ENCODE measurements at regions not wholly inside any gene's neighbourhood (a gene's known extent, or its start where the extent isn't known, plus 50 kb on each side); places are given as distances from the start of the nearest gene placed in this dataset.

DNA sequence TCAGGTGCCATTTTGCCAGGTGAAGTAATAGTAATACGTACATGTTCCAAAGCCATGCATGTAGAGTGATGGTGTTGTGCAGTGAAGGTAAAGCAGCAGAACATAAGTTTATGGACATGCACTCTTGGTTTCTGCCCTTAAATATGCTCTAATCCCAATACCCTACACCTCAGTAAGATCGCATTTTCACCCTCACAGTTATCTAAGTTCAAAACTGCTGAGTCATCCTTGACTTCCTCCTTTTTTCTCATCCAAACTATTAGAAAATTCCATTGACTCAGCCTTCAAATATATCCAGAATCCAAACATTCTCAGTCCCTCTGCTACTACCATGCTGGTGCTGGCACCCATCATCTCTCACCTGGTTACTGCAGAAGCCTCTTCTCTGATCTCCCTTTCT lies 652.9 kb upstream of the IGFBP7 start:
- CTCF ChIA-PET = no interaction called here
- Histone ChIP-seq H3K4me3 (ENCODE audit: low read depth, low read length) (no peak overlapping the region), H3K36me3 (ENCODE audit: control insufficient read depth in 2 of 2, insufficient read depth in 1 of 2, low read length in 2 of 2) (no peaks in the 10 kb centered on the region), H3K9me3 (ENCODE audit: control insufficient read depth, insufficient read depth, low read depth, low read length) (no peaks in the 10 kb centered on the region), H3K4me1 (ENCODE audit: control insufficient read depth, insufficient read depth, low read length) (no peaks in the 10 kb centered on the region), H3K27ac (ENCODE audit: extremely low read depth, low read depth, low read length) (no peak overlapping the region)
- POLR2A ChIA-PET = no interaction called here
- no peak for TF ChIP-seq CTCF (tag by site-specific recombination; IDR thresholded peaks at IDR 0.05)
- TF ChIP-seq, protein P1, sequence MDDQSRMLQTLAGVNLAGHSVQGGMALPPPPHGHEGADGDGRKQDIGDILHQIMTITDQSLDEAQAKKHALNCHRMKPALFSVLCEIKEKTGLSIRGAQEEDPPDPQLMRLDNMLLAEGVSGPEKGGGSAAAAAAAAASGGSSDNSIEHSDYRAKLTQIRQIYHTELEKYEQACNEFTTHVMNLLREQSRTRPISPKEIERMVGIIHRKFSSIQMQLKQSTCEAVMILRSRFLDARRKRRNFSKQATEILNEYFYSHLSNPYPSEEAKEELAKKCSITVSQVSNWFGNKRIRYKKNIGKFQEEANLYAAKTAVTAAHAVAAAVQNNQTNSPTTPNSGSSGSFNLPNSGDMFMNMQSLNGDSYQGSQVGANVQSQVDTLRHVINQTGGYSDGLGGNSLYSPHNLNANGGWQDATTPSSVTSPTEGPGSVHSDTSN (CRISPR knock-in tag; IDR thresholded peaks at IDR 0.05) = no peak
- TF ChIP-seq ZNF626 (tag by site-specific recombination; IDR thresholded peaks at IDR 0.05) = no peak
- TF ChIP-seq TCF7L2 (IDR thresholded peaks at IDR 0.05; ENCODE audit: borderline replicate concordance, low read depth, low read length) = no peak
- TF ChIP-seq, protein P2, sequence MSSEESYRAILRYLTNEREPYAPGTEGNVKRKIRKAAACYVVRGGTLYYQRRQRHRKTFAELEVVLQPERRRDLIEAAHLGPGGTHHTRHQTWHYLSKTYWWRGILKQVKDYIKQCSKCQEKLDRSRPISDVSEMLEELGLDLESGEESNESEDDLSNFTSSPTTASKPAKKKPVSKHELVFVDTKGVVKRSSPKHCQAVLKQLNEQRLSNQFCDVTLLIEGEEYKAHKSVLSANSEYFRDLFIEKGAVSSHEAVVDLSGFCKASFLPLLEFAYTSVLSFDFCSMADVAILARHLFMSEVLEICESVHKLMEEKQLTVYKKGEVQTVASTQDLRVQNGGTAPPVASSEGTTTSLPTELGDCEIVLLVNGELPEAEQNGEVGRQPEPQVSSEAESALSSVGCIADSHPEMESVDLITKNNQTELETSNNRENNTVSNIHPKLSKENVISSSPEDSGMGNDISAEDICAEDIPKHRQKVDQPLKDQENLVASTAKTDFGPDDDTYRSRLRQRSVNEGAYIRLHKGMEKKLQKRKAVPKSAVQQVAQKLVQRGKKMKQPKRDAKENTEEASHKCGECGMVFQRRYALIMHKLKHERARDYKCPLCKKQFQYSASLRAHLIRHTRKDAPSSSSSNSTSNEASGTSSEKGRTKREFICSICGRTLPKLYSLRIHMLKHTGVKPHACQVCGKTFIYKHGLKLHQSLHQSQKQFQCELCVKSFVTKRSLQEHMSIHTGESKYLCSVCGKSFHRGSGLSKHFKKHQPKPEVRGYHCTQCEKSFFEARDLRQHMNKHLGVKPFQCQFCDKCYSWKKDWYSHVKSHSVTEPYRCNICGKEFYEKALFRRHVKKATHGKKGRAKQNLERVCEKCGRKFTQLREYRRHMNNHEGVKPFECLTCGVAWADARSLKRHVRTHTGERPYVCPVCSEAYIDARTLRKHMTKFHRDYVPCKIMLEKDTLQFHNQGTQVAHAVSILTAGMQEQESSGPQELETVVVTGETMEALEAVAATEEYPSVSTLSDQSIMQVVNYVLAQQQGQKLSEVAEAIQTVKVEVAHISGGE (tag by site-specific recombination; conservative IDR thresholded peaks at IDR 0.05; ENCODE audit: low read depth) = no peak
- no peak for TF ChIP-seq ZFHX2 (tag by site-specific recombination; conservative IDR thresholded peaks at IDR 0.05)

DNA sequence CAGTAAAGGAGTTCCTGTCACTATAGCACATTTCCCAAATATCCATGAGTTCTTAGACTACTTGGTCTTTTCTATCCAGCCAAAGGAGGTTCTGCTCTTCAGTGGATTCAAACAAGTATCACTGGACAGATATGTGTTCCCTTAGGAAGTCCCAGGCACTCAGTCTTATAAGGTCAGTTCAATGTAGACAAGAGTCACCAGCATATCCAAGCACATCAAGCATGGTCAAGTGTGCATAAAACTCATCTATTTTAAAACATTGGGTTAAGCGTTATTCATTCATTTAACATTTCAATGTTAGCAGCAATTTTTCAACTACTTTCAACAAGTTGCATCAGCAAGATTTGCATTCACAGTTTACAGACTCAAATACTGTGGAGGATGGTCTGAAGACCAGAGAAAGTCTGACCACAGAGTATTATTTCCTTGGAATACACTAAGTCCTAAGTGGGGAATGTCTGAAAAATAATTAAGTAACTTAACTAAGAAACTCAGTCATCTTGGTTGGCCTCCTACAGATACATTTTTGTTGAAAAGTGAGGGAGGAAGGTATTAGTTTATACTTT lies 630.5 kb upstream of the IGFBP7 start:
- CTCF ChIA-PET = no interaction called here
- no peak overlapping the region for H3K4me3 ChIP-seq (ENCODE audit: low read depth, low read length)
- H3K4me1 ChIP-seq (ENCODE audit: control insufficient read depth, insufficient read depth, low read length) = no peaks in the 10 kb centered on the region
- no peaks in the 10 kb centered on the region for H3K9me3 ChIP-seq (ENCODE audit: control insufficient read depth, insufficient read depth, low read depth, low read length)
- no peaks in the 10 kb centered on the region for H3K36me3 ChIP-seq (ENCODE audit: control insufficient read depth in 2 of 2, insufficient read depth in 1 of 2, low read length in 2 of 2)
- POLR2A ChIA-PET = no interaction called here
- no peak overlapping the region for H3K27ac ChIP-seq (ENCODE audit: extremely low read depth, low read depth, low read length)
- no peak for TF ChIP-seq ZNF174 (tag by site-specific recombination; IDR thresholded peaks at IDR 0.05)
- TF ChIP-seq, protein P3, sequence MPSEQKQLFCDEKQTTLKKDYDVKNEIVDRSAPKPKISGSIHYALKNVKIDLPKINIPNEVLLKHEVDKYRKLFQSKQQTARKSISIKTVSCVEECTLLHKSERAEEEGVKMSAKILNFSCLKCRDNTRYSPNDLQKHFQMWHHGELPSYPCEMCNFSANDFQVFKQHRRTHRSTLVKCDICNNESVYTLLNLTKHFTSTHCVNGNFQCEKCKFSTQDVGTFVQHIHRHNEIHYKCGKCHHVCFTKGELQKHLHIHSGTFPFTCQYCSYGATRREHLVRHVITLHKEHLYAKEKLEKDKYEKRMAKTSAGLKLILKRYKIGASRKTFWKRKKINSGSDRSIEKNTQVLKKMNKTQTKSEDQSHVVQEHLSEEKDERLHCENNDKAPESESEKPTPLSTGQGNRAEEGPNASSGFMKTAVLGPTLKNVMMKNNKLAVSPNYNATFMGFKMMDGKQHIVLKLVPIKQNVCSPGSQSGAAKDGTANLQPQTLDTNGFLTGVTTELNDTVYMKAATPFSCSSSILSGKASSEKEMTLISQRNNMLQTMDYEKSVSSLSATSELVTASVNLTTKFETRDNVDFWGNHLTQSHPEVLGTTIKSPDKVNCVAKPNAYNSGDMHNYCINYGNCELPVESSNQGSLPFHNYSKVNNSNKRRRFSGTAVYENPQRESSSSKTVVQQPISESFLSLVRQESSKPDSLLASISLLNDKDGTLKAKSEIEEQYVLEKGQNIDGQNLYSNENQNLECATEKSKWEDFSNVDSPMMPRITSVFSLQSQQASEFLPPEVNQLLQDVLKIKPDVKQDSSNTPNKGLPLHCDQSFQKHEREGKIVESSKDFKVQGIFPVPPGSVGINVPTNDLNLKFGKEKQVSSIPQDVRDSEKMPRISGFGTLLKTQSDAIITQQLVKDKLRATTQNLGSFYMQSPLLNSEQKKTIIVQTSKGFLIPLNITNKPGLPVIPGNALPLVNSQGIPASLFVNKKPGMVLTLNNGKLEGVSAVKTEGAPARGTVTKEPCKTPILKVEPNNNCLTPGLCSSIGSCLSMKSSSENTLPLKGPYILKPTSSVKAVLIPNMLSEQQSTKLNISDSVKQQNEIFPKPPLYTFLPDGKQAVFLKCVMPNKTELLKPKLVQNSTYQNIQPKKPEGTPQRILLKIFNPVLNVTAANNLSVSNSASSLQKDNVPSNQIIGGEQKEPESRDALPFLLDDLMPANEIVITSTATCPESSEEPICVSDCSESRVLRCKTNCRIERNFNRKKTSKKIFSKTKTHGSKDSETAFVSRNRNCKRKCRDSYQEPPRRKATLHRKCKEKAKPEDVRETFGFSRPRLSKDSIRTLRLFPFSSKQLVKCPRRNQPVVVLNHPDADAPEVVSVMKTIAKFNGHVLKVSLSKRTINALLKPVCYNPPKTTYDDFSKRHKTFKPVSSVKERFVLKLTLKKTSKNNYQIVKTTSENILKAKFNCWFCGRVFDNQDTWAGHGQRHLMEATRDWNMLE (tag by site-specific recombination; conservative IDR thresholded peaks at IDR 0.05; ENCODE audit: low read depth) = no peak
- TF ChIP-seq, protein P4, sequence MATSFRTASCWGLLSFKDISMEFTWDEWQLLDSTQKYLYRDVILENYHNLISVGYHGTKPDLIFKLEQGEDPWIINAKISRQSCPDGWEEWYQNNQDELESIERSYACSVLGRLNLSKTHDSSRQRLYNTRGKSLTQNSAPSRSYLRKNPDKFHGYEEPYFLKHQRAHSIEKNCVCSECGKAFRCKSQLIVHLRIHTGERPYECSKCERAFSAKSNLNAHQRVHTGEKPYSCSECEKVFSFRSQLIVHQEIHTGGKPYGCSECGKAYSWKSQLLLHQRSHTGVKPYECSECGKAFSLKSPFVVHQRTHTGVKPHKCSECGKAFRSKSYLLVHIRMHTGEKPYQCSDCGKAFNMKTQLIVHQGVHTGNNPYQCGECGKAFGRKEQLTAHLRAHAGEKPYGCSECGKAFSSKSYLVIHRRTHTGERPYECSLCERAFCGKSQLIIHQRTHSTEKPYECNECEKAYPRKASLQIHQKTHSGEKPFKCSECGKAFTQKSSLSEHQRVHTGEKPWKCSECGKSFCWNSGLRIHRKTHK (tag by site-specific recombination; IDR thresholded peaks at IDR 0.05) = no peak
- TF ChIP-seq INSM2 (tag by site-specific recombination; IDR thresholded peaks at IDR 0.05) = no peak
- no peak for TF ChIP-seq ZBTB17 (tag by site-specific recombination; IDR thresholded peaks at IDR 0.05)
- no peak for TF ChIP-seq KLF8 (tag by site-specific recombination; IDR thresholded peaks at IDR 0.05)
- no peak for TF ChIP-seq ZNF585B (tag by site-specific recombination; IDR thresholded peaks at IDR 0.05)
- TF ChIP-seq ZNF426 (tag by site-specific recombination; IDR thresholded peaks at IDR 0.05) = no peak
- TF ChIP-seq ZNF670 (tag by site-specific recombination; IDR thresholded peaks at IDR 0.05; ENCODE audit: low read depth) = no peak
